BJ (cell line): ENCODE measurements at regions not wholly inside any gene's neighbourhood (a gene's known extent, or its start where the extent isn't known, plus 50 kb on each side); places are given as distances from the start of the nearest gene placed in this dataset.
A peak's percentile ranks its signal among the peaks of the same experiment; 100 is the strongest.

ENCODE experiments used
- CTCF ChIA-PET: fragments of 350-600 bp; formaldehyde crosslinking; extraction: SDS; loops from one replicate; lab custom pipeline; 2021; ENCODE audit warnings: antibody characterized with exemption, inconsistent platforms; lab: Yijun Ruan, JAX
- POLR2A ChIA-PET: fragments of 300-600 bp; sonication (Branson Sonifier 250); formaldehyde crosslinking; extraction: SDS; loops from one replicate; lab custom pipeline; 2021; ENCODE audit warnings: antibody characterized with exemption; lab: Charles Lee
- DNase-seq: peaks from one replicate; pipeline ENCODE4 v3.0.0-alpha.2; 2011; ENCODE audit warnings: low read depth
- H3K27me3 ChIP-seq: 2 replicates; pipeline ENCODE4 v1.6.0; 2011; ENCODE audit warnings: low read length; ENCODE audit not compliant: control insufficient read depth, insufficient read depth
- H3K36me3 ChIP-seq: 2 replicates; pipeline ENCODE4 v1.5.1; 2011; ENCODE audit warnings: low read length; ENCODE audit not compliant: control insufficient read depth, insufficient read depth
- H3K4me3 ChIP-seq: 2 replicates; pipeline ENCODE4 v1.5.1; 2011; ENCODE audit warnings: low read depth, mild to moderate bottlenecking, control low read depth, low read length
- CTCF ChIP-seq: IDR thresholded peaks from 2 replicates; pipeline ENCODE4 v1.5.1; 2011; ENCODE audit warnings: low read depth, mild to moderate bottlenecking, control low read depth, inconsistent platforms, low read length, moderate library complexity; ENCODE audit not compliant: insufficient read depth

GRCh38 chr1:244230470-244230869 lies 179.4 kb downstream of the ZBTB18 start:
- no peak for DNase-seq
- ChIA-PET CTCF (no interaction called here), POLR2A (no interaction called here)
- H3K36me3 ChIP-seq = no peaks in the 10 kb centered on the region
- no peaks in the 10 kb centered on the region for H3K27me3 ChIP-seq
- TF ChIP-seq CTCF = no peak
- H3K4me3 ChIP-seq = no peak overlapping the region

GRCh38 chr1:244231193-244231571 lies 180.1 kb downstream of the ZBTB18 start:
- POLR2A ChIA-PET = no interaction called here
- no peak for DNase-seq
- CTCF ChIA-PET = no interaction called here
- Histone ChIP-seq H3K4me3 (peak overlapping the region; percentile 32), H3K27me3 (no peaks in the 10 kb centered on the region), H3K36me3 (no peaks in the 10 kb centered on the region)
- TF ChIP-seq CTCF = no peak

- ChIA-PET POLR2A (no interaction called here), CTCF (no interaction called here)
- no peaks in the 10 kb centered on the region for H3K36me3 ChIP-seq
- H3K27me3 ChIP-seq = no peaks in the 10 kb centered on the region
- H3K4me3 ChIP-seq = peak overlapping the region; percentile 32
- no peak for TF ChIP-seq CTCF
- DNase-seq = no peak
These were observed 180.7 kb downstream of the ZBTB18 start for GRCh38 chr1:244231572-244232315.

GRCh38 chr1:244234009-244234643 lies 183.0 kb downstream of the ZBTB18 start:
- no peak for TF ChIP-seq CTCF
- POLR2A ChIA-PET = no interaction called here

GRCh38 chr1:244235157-244235556 lies 184.1 kb downstream of the ZBTB18 start:
- Histone ChIP-seq H3K4me3 (no peak overlapping the region), H3K36me3 (no peaks in the 10 kb centered on the region), H3K27me3 (no peaks in the 10 kb centered on the region)
- no peak for TF ChIP-seq CTCF
- ChIA-PET POLR2A (no interaction called here), CTCF (interaction anchor here (0.9 kb wide), 1 partner anchor 17 kb away, joined by 3 read pairs; no protein-coding TSS in a partner anchor)
- DNase-seq = no peak

More at GRCh38 chr1:244234009-244234643, 183.0 kb downstream of the ZBTB18 start:
- DNase-seq = no peak
- H3K4me3 ChIP-seq = no peak overlapping the region
- no peaks in the 10 kb centered on the region for H3K27me3 ChIP-seq
- CTCF ChIA-PET = interaction anchor here (0.9 to 1.6 kb wide), 2 partner anchors 11 to 16 kb away, joined by 3 read pairs; no protein-coding TSS in a partner anchor
- no peaks in the 10 kb centered on the region for H3K36me3 ChIP-seq
